CD4-positive, alpha-beta T cell treated with Interleukin-6 for 4 hours (primary cell): ENCODE measurements at regions not wholly inside any gene's neighbourhood (a gene's known extent, or its start where the extent isn't known, plus 50 kb on each side); places are given as distances from the start of the nearest gene placed in this dataset.

Source experiments
- DNase-seq: peaks from one replicate; pipeline ENCODE4 v3.0.0-alpha.2; 2020; ENCODE audit warnings: mixed read lengths

GRCh38 chr2:106631281-106631680, 144.1 kb downstream of the CD8B2 start:
- no peak for DNase-seq

- DNase-seq: no peak
These were observed 150.9 kb downstream of the CD8B2 start for GRCh38 chr2:106638043-106638442.

- DNase-seq: no peak
These were observed 151.4 kb downstream of the CD8B2 start for GRCh38 chr2:106638580-106638979.

- no peak for DNase-seq
These were observed 155.5 kb downstream of the CD8B2 start for GRCh38 chr2:106642679-106643078.

GRCh38 chr2:106644623-106645022, 157.5 kb downstream of the CD8B2 start:
- no peak for DNase-seq

GRCh38 chr2:106646605-106647004, 159.4 kb downstream of the CD8B2 start:
- no peak for DNase-seq

GRCh38 chr2:106649306-106649705, 162.1 kb downstream of the CD8B2 start:
- no peak for DNase-seq

- no peak for DNase-seq
These were observed 166.3 kb downstream of the CD8B2 start for GRCh38 chr2:106653465-106653864.

- DNase-seq: no peak
These were observed 171.5 kb downstream of the CD8B2 start for GRCh38 chr2:106658616-106659015.

- no peak for DNase-seq
These were observed 177.5 kb downstream of the CD8B2 start for GRCh38 chr2:106664669-106665068.

GRCh38 chr2:106667478-106668070, 180.4 kb downstream of the CD8B2 start:
- no peak for DNase-seq

- DNase-seq: no peak
These were observed 198.2 kb downstream of the CD8B2 start for GRCh38 chr2:106685180-106685897.

- DNase-seq: no peak
These were observed 199.2 kb downstream of the ST6GAL2 start for GRCh38 chr2:106686814-106687213.

- no peak for DNase-seq
These were observed 190.9 kb downstream of the ST6GAL2 start for GRCh38 chr2:106694964-106695470.

- no peak for DNase-seq
These were observed 190.0 kb downstream of the ST6GAL2 start for GRCh38 chr2:106695919-106696318.

- DNase-seq: no peak
These were observed 185.4 kb downstream of the ST6GAL2 start for GRCh38 chr2:106700616-106701015.

- DNase-seq: no peak
These were observed 184.6 kb downstream of the ST6GAL2 start for GRCh38 chr2:106701203-106702022.

GRCh38 chr2:106703161-106703560, 182.8 kb downstream of the ST6GAL2 start:
- DNase-seq: no peak

- DNase-seq: no peak
These were observed 181.2 kb downstream of the ST6GAL2 start for GRCh38 chr2:106704798-106705197.

GRCh38 chr2:106705877-106706276, 180.1 kb downstream of the ST6GAL2 start:
- no peak for DNase-seq

GRCh38 chr2:106706283-106706682, 179.7 kb downstream of the ST6GAL2 start:
- DNase-seq: no peak

GRCh38 chr2:106708209-106708608, 177.8 kb downstream of the ST6GAL2 start:
- no peak for DNase-seq

GRCh38 chr2:106709229-106709628, 176.7 kb downstream of the ST6GAL2 start:
- DNase-seq: no peak

GRCh38 chr2:106719222-106719621, 166.7 kb downstream of the ST6GAL2 start:
- no peak for DNase-seq
